ENCODE measurements at regions not wholly inside any gene's neighbourhood (a gene's known extent, or its start where the extent isn't known, plus 50 kb on each side); places are given as distances from the start of the nearest gene placed in this dataset.

DNA sequence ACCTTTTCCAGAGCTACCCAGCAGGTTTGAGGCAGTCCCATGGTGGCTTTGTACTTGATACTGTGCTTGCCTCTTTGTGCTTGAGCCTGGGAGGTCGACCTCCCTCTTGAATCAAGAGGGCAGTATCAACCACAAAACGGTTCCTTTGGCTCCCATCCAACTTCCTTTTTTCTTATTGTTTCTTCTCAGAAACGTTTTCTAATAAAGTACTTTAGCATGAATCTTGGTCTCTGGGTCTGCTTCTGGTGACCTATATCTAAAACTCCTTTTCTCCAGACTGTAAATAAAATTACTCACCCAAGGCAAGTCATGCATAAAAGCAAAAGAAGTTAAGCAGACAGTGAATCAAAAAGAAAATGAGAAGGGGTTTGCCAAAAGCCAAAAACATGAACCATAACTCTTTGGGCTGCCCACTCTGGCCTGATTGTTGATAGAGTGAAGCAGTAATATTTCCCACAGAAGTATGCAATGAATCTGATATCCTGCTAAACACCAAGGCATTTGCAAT, 112.2 kb upstream of the SLC4A7 start:
- CTCF ChIA-PET, result no interaction called here
- Histone ChIP-seq H3K4me3 (ENCODE audit: low read depth in 2 of 2, low read length in 1 of 2) (peak overlapping the region in 1 of 2 experiments; percentile 2; a peak in 1 of 4 replicates), H3K27me3 (ENCODE audit: insufficient read depth) (no peaks in the 10 kb centered on the region), H3K27ac (ENCODE audit: low read depth in 2 of 2, low read length in 1 of 2) (peak overlapping the region in 1 of 2 experiments; percentile 73; a peak in 2 of 4 replicates), H4K20me1 (ENCODE audit: insufficient read depth) (no peaks in the 10 kb centered on the region), H3K79me2 (ENCODE audit: insufficient read depth) (no peaks in the 10 kb centered on the region), H2AFZ (ENCODE audit: low read depth) (peak overlapping the region; percentile 36; the same call in 1 of the 2 replicates), H3K9me2 (no peaks in the 10 kb centered on the region), H3K4me2 (0 out of 2 replicates have a peak overlapping the region, but pooled peaks have one; percentile 24), H3K36me3 (replicated peaks in 1 of 2; ENCODE audit: control insufficient read depth in 1 of 2, insufficient read depth in 2 of 2, low read length in 1 of 2) (no peaks in the 10 kb centered on the region), H3K4me1 (ENCODE audit: control insufficient read depth in 1 of 2, insufficient read depth in 2 of 2, low read depth in 1 of 2, low read length in 1 of 2) (peaks cover 0 to 13% of the 10 kb centered on the region in 2 experiments; a peak in 1 of 4 replicates), H3K9ac (no peak overlapping the region), H3F3A (replicated peaks; ENCODE audit: insufficient read depth) (peaks cover 19% of the 10 kb centered on the region), H3K9me3 (no peaks in the 10 kb centered on the region)
- POLR2A ChIA-PET, result no interaction called here
- TF ChIP-seq SIN3A (IDR thresholded peaks at IDR 0.05; ENCODE audit: borderline replicate concordance, low read depth, low read length) (no peak), PBX3 (IDR thresholded peaks at IDR 0.05) (peak; percentile 32; the same call in 1 of the 2 replicates), NFIC (IDR thresholded peaks at IDR 0.05; ENCODE audit: borderline replicate concordance) (peak; percentile 65; the same call in 1 of the 2 replicates)
- DNase-seq, result no peak
- 7% methylated on average over 3 of the region's 3 CpGs for WGBS (ENCODE audit: low lambda C conversion rate)

- ChIA-PET POLR2A (no interaction called here), CTCF (no interaction called here)
- Histone ChIP-seq H3K36me3 (replicated peaks in 1 of 2; ENCODE audit: control insufficient read depth in 1 of 2, insufficient read depth in 2 of 2, low read length in 1 of 2) (no peaks in the 10 kb centered on the region), H3K4me3 (ENCODE audit: low read depth in 2 of 2, low read length in 1 of 2) (no peak overlapping the region), H2AFZ (ENCODE audit: low read depth) (no peak overlapping the region), H3K9ac (no peak overlapping the region), H3K9me3 (no peaks in the 10 kb centered on the region), H3K27ac (ENCODE audit: low read depth in 2 of 2, low read length in 1 of 2) (no peak overlapping the region), H3K9me2 (no peaks in the 10 kb centered on the region), H3F3A (replicated peaks; ENCODE audit: insufficient read depth) (peaks cover 41% of the 10 kb centered on the region), H4K20me1 (ENCODE audit: insufficient read depth) (no peaks in the 10 kb centered on the region), H3K4me1 (ENCODE audit: control insufficient read depth in 1 of 2, insufficient read depth in 2 of 2, low read depth in 1 of 2, low read length in 1 of 2) (peaks cover 0 to 35% of the 10 kb centered on the region in 2 experiments; a peak in 2 of 4 replicates), H3K79me2 (ENCODE audit: insufficient read depth) (no peaks in the 10 kb centered on the region), H3K4me2 (no peak overlapping the region), H3K27me3 (ENCODE audit: insufficient read depth) (no peaks in the 10 kb centered on the region)
- DNase-seq, result no peak
- WGBS (ENCODE audit: low lambda C conversion rate), result 63% methylated on average over 1 of the region's 1 CpG
- TF ChIP-seq, protein P1, sequence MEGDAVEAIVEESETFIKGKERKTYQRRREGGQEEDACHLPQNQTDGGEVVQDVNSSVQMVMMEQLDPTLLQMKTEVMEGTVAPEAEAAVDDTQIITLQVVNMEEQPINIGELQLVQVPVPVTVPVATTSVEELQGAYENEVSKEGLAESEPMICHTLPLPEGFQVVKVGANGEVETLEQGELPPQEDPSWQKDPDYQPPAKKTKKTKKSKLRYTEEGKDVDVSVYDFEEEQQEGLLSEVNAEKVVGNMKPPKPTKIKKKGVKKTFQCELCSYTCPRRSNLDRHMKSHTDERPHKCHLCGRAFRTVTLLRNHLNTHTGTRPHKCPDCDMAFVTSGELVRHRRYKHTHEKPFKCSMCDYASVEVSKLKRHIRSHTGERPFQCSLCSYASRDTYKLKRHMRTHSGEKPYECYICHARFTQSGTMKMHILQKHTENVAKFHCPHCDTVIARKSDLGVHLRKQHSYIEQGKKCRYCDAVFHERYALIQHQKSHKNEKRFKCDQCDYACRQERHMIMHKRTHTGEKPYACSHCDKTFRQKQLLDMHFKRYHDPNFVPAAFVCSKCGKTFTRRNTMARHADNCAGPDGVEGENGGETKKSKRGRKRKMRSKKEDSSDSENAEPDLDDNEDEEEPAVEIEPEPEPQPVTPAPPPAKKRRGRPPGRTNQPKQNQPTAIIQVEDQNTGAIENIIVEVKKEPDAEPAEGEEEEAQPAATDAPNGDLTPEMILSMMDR (IDR thresholded peaks at IDR 0.05), result no peak
- TF ChIP-seq NRF1 (IDR thresholded peaks at IDR 0.05; ENCODE audit: low read depth, low read length) (no peak), YY1 (IDR thresholded peaks at IDR 0.05; ENCODE audit: low read depth) (no peak), FOSL2 (IDR thresholded peaks at IDR 0.05; ENCODE audit: borderline replicate concordance, low read depth) (no peak), SMC3 (IDR thresholded peaks at IDR 0.05; ENCODE audit: low read depth, low read length) (no peak), MEF2A (IDR thresholded peaks at IDR 0.05; ENCODE audit: borderline replicate concordance, low read depth) (no peak), PBX3 (IDR thresholded peaks at IDR 0.05) (no peak), SIN3A (IDR thresholded peaks at IDR 0.05; ENCODE audit: borderline replicate concordance, low read depth, low read length) (no peak), JUND (IDR thresholded peaks at IDR 0.05) (no peak), CHD2 (IDR thresholded peaks at IDR 0.05; ENCODE audit: low read length, partially characterized antibody) (no peak)
- TF ChIP-seq, protein P2, sequence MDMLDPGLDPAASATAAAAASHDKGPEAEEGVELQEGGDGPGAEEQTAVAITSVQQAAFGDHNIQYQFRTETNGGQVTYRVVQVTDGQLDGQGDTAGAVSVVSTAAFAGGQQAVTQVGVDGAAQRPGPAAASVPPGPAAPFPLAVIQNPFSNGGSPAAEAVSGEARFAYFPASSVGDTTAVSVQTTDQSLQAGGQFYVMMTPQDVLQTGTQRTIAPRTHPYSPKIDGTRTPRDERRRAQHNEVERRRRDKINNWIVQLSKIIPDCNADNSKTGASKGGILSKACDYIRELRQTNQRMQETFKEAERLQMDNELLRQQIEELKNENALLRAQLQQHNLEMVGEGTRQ (IDR thresholded peaks at IDR 0.05; ENCODE audit: borderline replicate concordance, low read depth, low read length), result no peak
These were observed 110.0 kb upstream of the SLC4A7 start for GRCh38 chr3:27594096-27594690.
